Large intestine (tissue), 3 donors: ENCODE measurements at regions not wholly inside any gene's neighbourhood (a gene's known extent, or its start where the extent isn't known, plus 50 kb on each side); places are given as distances from the start of the nearest gene placed in this dataset.

Experiments
- DNase-seq, 2 donors: peaks; one replicate each; pipeline versions ENCODE4 v3.0.0 to v3.0.0-alpha.2; 2013
- H3K27ac ChIP-seq: one replicate; pipeline ENCODE4 v1.5.1; 2013; ENCODE audit warnings: low read length
- H3K27me3 ChIP-seq: 2 replicates; pipeline ENCODE4 v1.6.1; 2013; ENCODE audit warnings: low read length; ENCODE audit not compliant: control insufficient read depth, insufficient read depth
- H3K36me3 ChIP-seq: 2 replicates; pipeline ENCODE4 v1.6.1; 2013; ENCODE audit warnings: low read length; ENCODE audit not compliant: control insufficient read depth, insufficient read depth
- H3K4me1 ChIP-seq: one replicate; pipeline ENCODE4 v1.6.1; 2013; ENCODE audit warnings: low read length; ENCODE audit not compliant: control insufficient read depth, insufficient read depth
- H3K4me3 ChIP-seq: one replicate; pipeline ENCODE4 v1.5.1; 2013; ENCODE audit warnings: low read length
- H3K9me3 ChIP-seq: one replicate; pipeline ENCODE4 v1.6.1; 2013; ENCODE audit warnings: mild to moderate bottlenecking, low read depth, low read length, moderate library complexity; ENCODE audit not compliant: control insufficient read depth
- WGBS: methylation state at CpG from one replicate; pipeline ENCODE4 v1.1.5; 2013; ENCODE audit warnings: low lambda C conversion rate; ENCODE audit not compliant: insufficient coverage; 5-methylcytosine and 5-hydroxymethylcytosine counted together

DNA sequence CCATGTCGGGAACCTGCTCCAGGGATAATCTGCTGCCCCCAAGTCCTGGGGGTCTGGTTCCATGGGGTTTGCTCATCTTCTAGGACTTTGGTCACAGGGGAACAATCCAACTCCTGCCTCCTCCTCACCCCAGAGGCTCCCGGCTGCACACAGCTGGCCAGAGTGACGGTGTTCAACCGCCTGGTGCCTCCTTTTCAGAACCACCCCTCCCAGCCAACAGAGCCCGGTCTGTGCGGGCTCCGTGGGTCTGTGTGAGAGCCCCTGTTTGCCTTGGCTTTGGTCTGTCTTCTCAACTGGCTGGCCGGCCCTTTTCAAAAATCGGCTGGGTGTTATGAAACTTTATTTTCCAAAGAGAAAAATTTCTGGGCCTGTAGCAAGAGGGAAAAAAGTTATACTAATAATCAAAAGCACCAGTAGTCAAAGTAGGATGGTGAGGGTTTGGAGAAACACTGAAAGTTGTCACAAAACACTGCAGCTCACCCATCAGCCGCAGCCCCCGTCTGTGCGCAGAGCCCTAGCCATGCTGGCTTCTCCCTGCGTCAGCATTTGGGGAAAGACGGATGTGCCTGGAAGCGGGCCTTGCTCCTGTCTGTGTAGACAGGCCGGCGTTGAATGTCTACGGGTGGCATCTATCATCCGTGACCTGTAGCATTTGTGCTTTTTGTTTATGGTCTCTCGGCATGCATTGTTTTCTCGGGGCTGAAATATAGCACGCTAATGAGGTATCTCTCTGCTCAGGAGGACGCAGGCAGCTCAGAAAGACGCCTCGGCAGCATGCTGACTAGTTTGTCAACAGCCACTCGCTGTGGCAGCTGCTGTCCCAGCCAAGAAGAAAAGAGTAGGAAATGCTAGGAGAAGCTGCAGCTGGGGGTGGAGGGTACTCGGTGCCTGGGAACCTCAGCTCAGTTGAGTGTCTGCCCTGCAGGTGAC lies 138.6 kb downstream of the GLI2 start:
- H3K9me3 ChIP-seq = no peaks in the 10 kb centered on the region
- no peaks in the 10 kb centered on the region for H3K4me1 ChIP-seq
- no peaks in the 10 kb centered on the region for H3K36me3 ChIP-seq
- H3K27me3 ChIP-seq = peaks cover 28% of the 10 kb centered on the region
- no peak for DNase-seq
- no CpG with 5 or more reads among the region's 27 CpGs for WGBS
- no peak overlapping the region for H3K27ac ChIP-seq
- no peak overlapping the region for H3K4me3 ChIP-seq

- Histone ChIP-seq H3K27me3 (peaks cover 28% of the 10 kb centered on the region), H3K9me3 (no peaks in the 10 kb centered on the region), H3K36me3 (no peaks in the 10 kb centered on the region), H3K4me1 (no peaks in the 10 kb centered on the region), H3K4me3 (no peak overlapping the region), H3K27ac (no peak overlapping the region)
- no peak for DNase-seq
- WGBS = no CpG with 5 or more reads among the region's 5 CpGs
Measured at GRCh38 chr2:120874888-120875275, 139.2 kb downstream of the GLI2 start.

- H3K27me3 ChIP-seq = peaks cover 31% of the 10 kb centered on the region
Measured at GRCh38 chr2:120875431-120875830, 139.8 kb downstream of the GLI2 start.

DNA sequence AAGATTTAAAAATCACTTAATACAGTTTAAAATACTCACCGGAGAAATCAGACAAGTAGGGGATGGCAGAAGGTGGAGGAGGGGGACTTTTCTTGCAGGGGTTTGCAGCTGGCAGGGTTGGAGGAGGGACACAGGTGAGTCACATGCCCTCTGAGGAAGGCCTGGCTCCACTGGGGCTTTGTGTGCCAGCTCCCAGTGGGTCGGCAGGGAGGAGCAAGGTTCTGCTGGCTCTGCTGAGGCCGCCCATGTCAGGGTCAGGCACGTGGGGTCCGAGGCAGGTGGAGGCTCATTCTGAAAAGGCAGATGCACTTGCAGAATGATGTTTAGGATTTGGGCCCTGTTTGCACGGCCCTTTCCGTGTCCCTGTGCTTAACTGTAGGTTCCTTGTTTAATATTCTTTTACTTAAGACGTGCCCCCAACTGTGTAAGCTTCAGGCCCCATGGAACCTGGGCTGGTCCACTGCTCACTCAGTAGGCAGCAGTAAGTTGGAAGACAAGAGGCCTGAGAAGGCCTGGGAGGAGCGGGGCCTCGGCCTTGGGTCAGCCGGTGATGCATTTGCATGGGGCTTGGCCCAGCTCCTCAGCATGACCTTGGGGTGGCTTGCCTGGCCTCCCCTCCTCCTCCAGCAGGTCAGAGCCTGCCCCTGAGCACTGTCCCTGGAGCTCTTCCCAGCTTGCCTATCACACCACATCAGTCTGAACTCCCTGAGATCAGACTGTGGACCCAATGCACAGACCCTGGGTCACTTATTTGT lies 141.0 kb downstream of the GLI2 start:
- no peak overlapping the region for H3K4me3 ChIP-seq
- H3K9me3 ChIP-seq = no peaks in the 10 kb centered on the region
- no peaks in the 10 kb centered on the region for H3K36me3 ChIP-seq
- WGBS = no CpG with 5 or more reads among the region's 11 CpGs
- H3K27me3 ChIP-seq = peaks cover 34% of the 10 kb centered on the region
- DNase-seq = no peak
- H3K4me1 ChIP-seq = no peaks in the 10 kb centered on the region
- H3K27ac ChIP-seq = no peak overlapping the region

More at GRCh38 chr2:120875431-120875830, 139.8 kb downstream of the GLI2 start:
- no CpG with 5 or more reads among the region's 11 CpGs for WGBS
- Histone ChIP-seq H3K27ac (no peak overlapping the region), H3K9me3 (no peaks in the 10 kb centered on the region), H3K4me1 (no peaks in the 10 kb centered on the region), H3K4me3 (no peak overlapping the region), H3K36me3 (no peaks in the 10 kb centered on the region)
- no peak for DNase-seq

GRCh38 chr2:120877409-120877808 lies 141.7 kb downstream of the GLI2 start:
- H3K36me3 ChIP-seq = no peaks in the 10 kb centered on the region
- peaks cover 36% of the 10 kb centered on the region for H3K27me3 ChIP-seq
- no peak for DNase-seq
- WGBS = no CpG with 5 or more reads among the region's 7 CpGs
- no peak overlapping the region for H3K4me3 ChIP-seq
- no peaks in the 10 kb centered on the region for H3K9me3 ChIP-seq
- H3K4me1 ChIP-seq = no peaks in the 10 kb centered on the region
- H3K27ac ChIP-seq = no peak overlapping the region

DNA sequence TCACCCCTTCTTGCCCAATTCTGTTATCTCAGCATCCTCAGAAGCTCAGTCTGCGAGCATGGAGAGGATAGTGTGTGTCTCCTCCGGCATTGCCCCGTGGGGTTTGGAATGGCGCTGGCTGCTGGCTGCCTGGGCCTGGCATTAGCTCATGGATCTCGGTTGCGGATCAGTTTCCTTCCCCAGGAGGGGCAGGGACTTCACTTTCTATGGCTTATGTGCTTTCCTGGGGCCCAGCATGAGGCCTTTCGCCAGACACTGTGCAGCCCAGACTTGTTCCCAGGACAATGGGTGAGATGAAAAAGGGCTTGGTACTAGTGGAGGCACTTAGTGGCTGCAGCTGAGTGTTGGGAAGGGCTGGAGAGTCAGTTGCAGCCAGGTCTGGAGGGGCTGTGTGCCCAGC lies 143.3 kb downstream of the GLI2 start:
- DNase-seq = no peak
- Histone ChIP-seq H3K4me3 (no peak overlapping the region), H3K27me3 (peaks cover 41% of the 10 kb centered on the region), H3K27ac (no peak overlapping the region), H3K9me3 (no peaks in the 10 kb centered on the region), H3K36me3 (no peaks in the 10 kb centered on the region), H3K4me1 (no peaks in the 10 kb centered on the region)
- no CpG with 5 or more reads among the region's 7 CpGs for WGBS

GRCh38 chr2:120879431-120880295 lies 144.0 kb downstream of the GLI2 start:
- 76% methylated on average over 4 of the region's 24 CpGs for WGBS
- H3K9me3 ChIP-seq = no peaks in the 10 kb centered on the region
- H3K27me3 ChIP-seq = peaks cover 46% of the 10 kb centered on the region
- H3K4me3 ChIP-seq = no peak overlapping the region
- no peak overlapping the region for H3K27ac ChIP-seq
- no peaks in the 10 kb centered on the region for H3K4me1 ChIP-seq
- H3K36me3 ChIP-seq = no peaks in the 10 kb centered on the region
- DNase-seq = no peak

DNA sequence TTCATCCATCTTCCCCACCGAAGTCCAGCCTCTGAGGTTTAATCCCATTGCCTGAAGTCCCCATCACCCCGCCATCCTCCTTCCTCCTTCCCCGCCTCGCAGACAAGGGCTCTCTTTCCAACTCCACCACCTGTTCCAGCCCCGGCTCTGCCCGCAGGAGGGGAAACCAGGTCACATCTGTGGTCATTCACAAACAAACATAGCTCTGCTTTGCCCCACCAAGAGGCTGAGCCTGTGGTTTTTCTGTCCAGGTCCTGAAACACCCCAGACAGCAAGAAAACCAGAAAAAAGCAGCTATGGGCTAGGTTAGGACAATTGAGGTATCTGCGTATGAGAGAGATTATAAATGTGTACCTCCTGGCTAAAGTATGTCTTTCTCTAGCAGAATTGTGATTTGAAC lies 144.7 kb downstream of the GLI2 start:
- peaks cover 46% of the 10 kb centered on the region for H3K27me3 ChIP-seq
- H3K36me3 ChIP-seq = no peaks in the 10 kb centered on the region
- H3K9me3 ChIP-seq = no peaks in the 10 kb centered on the region
- H3K4me1 ChIP-seq = peaks cover 2% of the 10 kb centered on the region
- H3K4me3 ChIP-seq = no peak overlapping the region
- H3K27ac ChIP-seq = no peak overlapping the region
- 50% methylated on average over 2 of the region's 7 CpGs for WGBS
- no peak for DNase-seq

GRCh38 chr2:120881981-120882788 lies 146.5 kb downstream of the GLI2 start:
- WGBS = no CpG with 5 or more reads among the region's 21 CpGs

More at GRCh38 chr2:120881981-120882788, 146.5 kb downstream of the GLI2 start:
- no peaks in the 10 kb centered on the region for H3K9me3 ChIP-seq
- H3K4me1 ChIP-seq = peaks cover 2% of the 10 kb centered on the region
- H3K36me3 ChIP-seq = no peaks in the 10 kb centered on the region
- H3K4me3 ChIP-seq = no peak overlapping the region
- peaks cover 56% of the 10 kb centered on the region for H3K27me3 ChIP-seq
- H3K27ac ChIP-seq = no peak overlapping the region
- no peak for DNase-seq
